CD4-positive, alpha-beta T cell treated with Interleukin-1 beta for 1 hour (primary cell): ENCODE measurements at regions not wholly inside any gene's neighbourhood (a gene's known extent, or its start where the extent isn't known, plus 50 kb on each side); places are given as distances from the start of the nearest gene placed in this dataset.

Source experiments
- DNase-seq, 2 donors: peaks; one replicate each; pipeline ENCODE4 v3.0.0-alpha.2; 2020 to 2022

DNA sequence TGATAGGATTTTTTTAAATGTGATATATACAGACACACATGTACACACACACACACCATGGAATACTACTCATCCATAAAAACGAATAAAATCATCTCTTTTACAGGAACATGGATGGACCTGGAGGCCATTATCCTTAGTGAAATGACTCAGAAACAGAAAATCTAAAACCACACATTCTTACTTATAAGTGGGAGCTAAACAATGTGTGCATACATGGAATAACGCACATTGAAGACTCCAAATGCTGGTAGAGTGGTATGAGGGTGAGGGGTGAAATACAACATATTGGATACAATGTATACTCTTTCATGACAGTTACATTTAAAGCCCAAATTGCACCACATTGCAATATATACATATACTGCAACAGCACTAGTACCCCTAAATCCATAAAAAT, 120.2 kb upstream of the ADGRL3 start:
- DNase-seq: no peak

DNA sequence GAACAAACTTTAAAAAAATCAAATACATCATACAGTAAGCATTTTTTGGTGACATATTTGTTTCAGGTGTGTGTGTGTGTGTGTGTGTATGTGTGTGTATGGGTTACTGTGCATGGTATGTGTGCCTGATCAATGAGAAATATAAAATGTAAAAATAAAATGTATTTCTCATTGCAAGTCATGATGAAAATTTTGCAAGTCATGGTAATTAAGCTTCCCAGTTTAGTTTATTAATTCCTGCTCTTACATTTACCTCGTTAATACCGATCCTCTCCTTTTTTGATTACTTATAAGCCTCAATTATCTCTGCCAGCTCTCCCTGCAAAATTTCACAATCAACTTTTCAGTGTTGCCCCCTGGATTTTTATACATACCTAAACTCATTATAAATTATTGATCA, 114.6 kb upstream of the ADGRL3 start:
- DNase-seq: no peak

- DNase-seq: no peak
Observed at GRCh38 chr4:61086357-61086756, 113.8 kb upstream of the ADGRL3 start.

GRCh38 chr4:61086979-61087378, 113.1 kb upstream of the ADGRL3 start:
- DNase-seq: no peak

DNA sequence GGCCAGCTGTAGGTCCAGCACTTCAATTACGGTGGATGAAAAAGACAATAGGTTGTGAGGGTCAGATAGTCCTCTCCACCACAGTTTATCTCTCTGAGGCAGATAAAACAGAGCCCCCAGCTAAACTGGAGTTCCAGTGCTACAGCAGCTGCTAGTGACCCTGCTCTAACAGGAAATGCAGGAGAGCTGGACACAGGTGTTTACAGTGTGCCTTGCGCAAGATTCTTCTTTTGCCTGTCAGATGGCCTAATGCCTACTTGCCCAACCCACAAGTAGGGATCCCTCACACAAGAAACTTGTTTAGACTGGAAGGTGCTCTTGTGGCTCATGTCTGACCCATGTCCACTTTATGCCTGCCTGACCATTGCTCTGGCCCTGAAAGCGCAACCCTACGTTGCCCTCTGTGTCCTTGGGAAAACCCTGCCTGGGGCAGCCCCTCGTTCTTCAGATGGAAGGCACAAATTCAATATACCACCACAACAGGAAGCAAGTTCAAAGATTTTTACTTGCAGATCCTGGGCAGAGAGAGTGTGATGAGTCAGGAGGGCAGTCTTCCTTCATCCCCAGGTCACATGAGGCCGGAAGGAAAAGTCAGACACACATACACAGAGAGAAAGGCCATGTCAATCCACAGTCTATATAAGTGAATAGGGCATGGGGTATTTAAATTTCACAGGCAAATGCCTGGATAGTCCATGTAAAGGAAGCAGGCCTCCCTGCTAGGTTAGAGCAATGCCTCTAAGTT, 105.1 kb upstream of the ADGRL3 start:
- DNase-seq: no peak

DNA sequence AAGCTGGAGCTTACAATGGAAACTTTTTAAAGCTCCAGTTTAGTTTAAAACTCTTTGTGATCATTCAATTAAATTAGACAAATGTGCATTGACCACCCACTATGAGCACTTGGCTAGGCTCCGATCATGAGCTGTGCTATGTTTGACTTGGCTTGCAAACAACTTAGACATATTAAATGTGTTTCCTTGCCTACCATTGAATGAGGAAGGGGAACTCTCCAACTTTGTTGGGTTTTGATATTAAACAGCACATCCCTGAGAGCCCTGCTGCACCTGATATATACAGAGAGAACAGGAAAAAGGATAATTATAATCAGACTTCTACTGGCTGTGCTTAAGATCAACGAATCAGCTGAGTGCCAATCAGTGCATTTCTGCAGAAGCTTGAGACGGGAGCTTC, 71.4 kb upstream of the ADGRL3 start:
- DNase-seq: no peak

DNA sequence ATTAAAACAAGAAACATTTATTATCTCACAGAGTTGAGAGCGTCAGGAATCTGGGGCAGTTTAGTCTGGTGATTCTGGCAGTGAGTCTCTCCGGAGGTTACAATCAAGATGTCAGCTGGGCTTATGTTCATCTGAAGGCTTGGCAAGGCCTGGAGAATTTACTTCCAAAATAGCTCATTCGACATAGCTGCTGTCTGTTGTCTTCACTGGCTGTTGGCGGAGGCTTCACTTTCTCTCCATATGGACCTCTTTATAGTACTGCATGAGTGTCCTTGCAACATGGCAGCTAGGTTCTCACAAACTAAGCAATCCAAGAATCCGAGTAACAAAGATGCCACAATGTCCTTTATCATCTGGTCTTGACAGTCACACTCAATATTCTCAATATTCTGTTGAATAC, 70.2 kb upstream of the ADGRL3 start:
- DNase-seq: no peak

GRCh38 chr4:61143461-61143860, 56.7 kb upstream of the ADGRL3 start:
- DNase-seq: no peak

- no peak for DNase-seq
Observed at GRCh38 chr4:61149278-61149677, 50.8 kb upstream of the ADGRL3 start.
